HG03457 (cell line): ENCODE measurements at regions not wholly inside any gene's neighbourhood (a gene's known extent, or its start where the extent isn't known, plus 50 kb on each side); places are given as distances from the start of the nearest gene placed in this dataset.
A peak's percentile ranks its signal among the peaks of the same experiment; 100 is the strongest.

Experiments used
- ATAC-seq: cut with Tn5 transposase; IDR thresholded peaks from one replicate; pipeline ENCODE4 v1.9.1; 2021; ENCODE audit warnings: moderate number of reproducible peaks; ENCODE audit not compliant: unreplicated experiment

GRCh38 chr2:18200771-18201170 lies 322.3 kb downstream of the KCNS3 start:
- ATAC-seq: no peak

GRCh38 chr2:18198677-18199076 lies 320.2 kb downstream of the KCNS3 start:
- ATAC-seq: no peak

- no peak for ATAC-seq
Measured at GRCh38 chr2:18194161-18194560, 315.7 kb downstream of the KCNS3 start.

GRCh38 chr2:18186816-18187613 lies 308.5 kb downstream of the KCNS3 start:
- ATAC-seq: no peak

GRCh38 chr2:18182861-18183260 lies 304.4 kb downstream of the KCNS3 start:
- ATAC-seq: no peak

GRCh38 chr2:18180912-18181311 lies 302.4 kb downstream of the KCNS3 start:
- ATAC-seq: no peak

- no peak for ATAC-seq
Measured at GRCh38 chr2:18180031-18180610, 301.7 kb downstream of the KCNS3 start.

- ATAC-seq: peak; percentile 96
Measured at GRCh38 chr2:18178736-18179349, 300.4 kb downstream of the KCNS3 start.

- no peak for ATAC-seq
Measured at GRCh38 chr2:18176679-18177215, 298.3 kb downstream of the KCNS3 start.

- ATAC-seq: no peak
Measured at GRCh38 chr2:18172607-18173006, 294.1 kb downstream of the KCNS3 start.

GRCh38 chr2:18171191-18172139 lies 293.0 kb downstream of the KCNS3 start:
- no peak for ATAC-seq

- no peak for ATAC-seq
Measured at GRCh38 chr2:18170642-18171041, 292.2 kb downstream of the KCNS3 start.

- ATAC-seq: no peak
Measured at GRCh38 chr2:18169893-18170175, 291.4 kb downstream of the KCNS3 start.

- ATAC-seq: no peak
Measured at GRCh38 chr2:18169121-18169892, 290.8 kb downstream of the KCNS3 start.

- no peak for ATAC-seq
Measured at GRCh38 chr2:18167871-18168270, 289.4 kb downstream of the KCNS3 start.

GRCh38 chr2:18161681-18162080 lies 283.2 kb downstream of the KCNS3 start:
- ATAC-seq: no peak

- no peak for ATAC-seq
Measured at GRCh38 chr2:18159896-18160295, 281.4 kb downstream of the KCNS3 start.

GRCh38 chr2:18156421-18156820 lies 278.0 kb downstream of the KCNS3 start:
- ATAC-seq: no peak

- no peak for ATAC-seq
Measured at GRCh38 chr2:18156002-18156401, 277.5 kb downstream of the KCNS3 start.

- ATAC-seq: no peak
Measured at GRCh38 chr2:18154812-18155211, 276.3 kb downstream of the KCNS3 start.
